Non-pigmented ciliary epithelial cell (primary cell): ENCODE measurements at regions not wholly inside any gene's neighbourhood (a gene's known extent, or its start where the extent isn't known, plus 50 kb on each side); places are given as distances from the start of the nearest gene placed in this dataset.

Experiments
- DNase-seq: peaks from one replicate; pipeline ENCODE4 v3.0.0-alpha.2; 2010; ENCODE audit warnings: low read depth

GRCh38 chr16:80040814-80041213 lies 440.3 kb upstream of the MAF start:
- DNase-seq: no peak

- DNase-seq: no peak
Observed at GRCh38 chr16:80040413-80040812, 439.9 kb upstream of the MAF start.

GRCh38 chr16:80039777-80040176 lies 439.2 kb upstream of the MAF start:
- no peak for DNase-seq

GRCh38 chr16:80038566-80038965 lies 438.0 kb upstream of the MAF start:
- no peak for DNase-seq

GRCh38 chr16:80034948-80035663 lies 434.6 kb upstream of the MAF start:
- DNase-seq: no peak

- DNase-seq: no peak
Observed at GRCh38 chr16:80034469-80034826, 433.9 kb upstream of the MAF start.

GRCh38 chr16:80033783-80034468 lies 433.4 kb upstream of the MAF start:
- no peak for DNase-seq

GRCh38 chr16:80029761-80030481 lies 429.4 kb upstream of the MAF start:
- DNase-seq: no peak

- DNase-seq: no peak
Observed at GRCh38 chr16:80029381-80029630, 428.8 kb upstream of the MAF start.

GRCh38 chr16:80028581-80029380 lies 428.2 kb upstream of the MAF start:
- no peak for DNase-seq

GRCh38 chr16:80027007-80027965 lies 426.7 kb upstream of the MAF start:
- peak; percentile 93 for DNase-seq

- DNase-seq: no peak
Observed at GRCh38 chr16:80025236-80025635, 424.7 kb upstream of the MAF start.

- no peak for DNase-seq
Observed at GRCh38 chr16:80024443-80024842, 423.9 kb upstream of the MAF start.

- no peak for DNase-seq
Observed at GRCh38 chr16:80023865-80024264, 423.3 kb upstream of the MAF start.

- DNase-seq: no peak
Observed at GRCh38 chr16:80019395-80019794, 418.9 kb upstream of the MAF start.

GRCh38 chr16:80018466-80018865 lies 417.9 kb upstream of the MAF start:
- no peak for DNase-seq

GRCh38 chr16:80016731-80017326 lies 416.3 kb upstream of the MAF start:
- DNase-seq: no peak

GRCh38 chr16:80015566-80015965 lies 415.0 kb upstream of the MAF start:
- DNase-seq: no peak

GRCh38 chr16:80014241-80014939 lies 413.9 kb upstream of the MAF start:
- no peak for DNase-seq

GRCh38 chr16:80012586-80012985 lies 412.0 kb upstream of the MAF start:
- no peak for DNase-seq
